Spleen (tissue), 11 donors: ENCODE measurements at regions not wholly inside any gene's neighbourhood (a gene's known extent, or its start where the extent isn't known, plus 50 kb on each side); places are given as distances from the start of the nearest gene placed in this dataset.

Experiments
- DNase-seq: peaks from one replicate; pipeline ENCODE4 v3.0.0-alpha.2; 2020
- H3K27ac ChIP-seq, 8 donors: fragments of 200-600 bp; sonication (generic) in 7 of 8; 1 replicate in 4 of 8; 2 replicates in 4 of 8; pipeline versions ENCODE4 v1.5.0 to v1.8.0; 2016 to 2021; ENCODE audit warnings: inconsistent platforms in 4 of 8, mild to moderate bottlenecking in 4 of 8, moderate library complexity in 1 of 8
- H3K27me3 ChIP-seq, 7 donors: fragments of 200-600 bp; sonication (generic) in 6 of 7; replicated peaks in 1 of 7; 1 replicate in 4 of 7; 2 replicates in 3 of 7; pipeline versions ENCODE4 v1.5.0 to v1.8.0; 2016 to 2021; ENCODE audit warnings: inconsistent platforms in 3 of 7, mild to moderate bottlenecking in 1 of 7
- H3K36me3 ChIP-seq, 6 donors: fragments of 200-600 bp; sonication (generic) in 5 of 6; 1 replicate in 4 of 6; 2 replicates in 2 of 6; pipeline versions ENCODE4 v1.5.0 to v1.8.0; 2016 to 2021; ENCODE audit warnings: inconsistent platforms in 2 of 6
- H3K4me1 ChIP-seq, 6 donors: fragments of 200-600 bp; sonication (generic) in 5 of 6; 1 replicate in 3 of 6; 2 replicates in 3 of 6; pipeline versions ENCODE4 v1.5.0 to v1.8.0; 2016 to 2021; ENCODE audit warnings: inconsistent platforms in 3 of 6
- H3K4me3 ChIP-seq, 8 donors: fragments of 200-600 bp; sonication (generic) in 7 of 8; 1 replicate in 4 of 8; 2 replicates in 4 of 8; pipeline versions ENCODE4 v1.5.0 to v1.8.0; 2016 to 2021; ENCODE audit warnings: inconsistent platforms in 4 of 8, mild to moderate bottlenecking in 4 of 8, moderate library complexity in 2 of 8
- H3K9me3 ChIP-seq, 8 donors: fragments of 200-600 bp; sonication (generic) in 7 of 8; 1 replicate in 4 of 8; 2 replicates in 4 of 8; pipeline versions ENCODE4 v1.5.0 to v1.8.0; 2016 to 2021; ENCODE audit warnings: inconsistent platforms in 4 of 8
- POLR2A ChIP-seq, 3 donors: fragments of 450-650 bp; IDR thresholded peaks; one replicate each; pipeline ENCODE4 v1.5.1; 2017; ENCODE audit warnings: antibody characterized with exemption in 3 of 3, mild to moderate bottlenecking in 1 of 3
- POLR2AphosphoS5 ChIP-seq, 3 donors: sonication (generic); formaldehyde crosslinking; IDR thresholded peaks; one replicate each; pipeline ENCODE4 v1.5.1; 2017; ENCODE audit warnings: antibody characterized with exemption in 3 of 3
- WGBS, 5 donors: extraction: QIAGEN DNeasy Blood & Tissue Kit in 3 of 5; methylation state at CpG; one replicate each; pipeline versions ENCODE4 v1.1.5 to v1.1.7; 2013 to 2018; 5-methylcytosine and 5-hydroxymethylcytosine counted together
- intact Hi-C: fragments of 100-400 bp; cut with DNase I; formaldehyde crosslinking; loops from one replicate; pipeline ENCODE4 v1.15.0; 2023; ENCODE audit warnings: low total_unique reads
- TF ChIP-seq, protein P1 (sequence below), 11 experiments: fragments of 200-600 bp in 7 of 11; fragments of 450-650 bp in 4 of 11; sonication (generic) in 4 of 11; IDR thresholded peaks in 8 of 11; conservative IDR thresholded peaks in 3 of 11; 1 replicate in 7 of 11; 2 replicates in 4 of 11; pipeline versions ENCODE4 v1.4.0 to v1.8.0; 2016 to 2021; ENCODE audit warnings: antibody characterized with exemption in 11 of 11, inconsistent platforms in 4 of 11, mild to moderate bottlenecking in 1 of 11
- donor health status: healthy with polysubstance abuse.
- donor health status: DM: no; HTN: no; CAD: no; lungs with moderate emphysema.
- donor health status: DM: no; HTN: no; CAD: no.
- donor health status: Bipolar disorder and iron deficiency.
- donor health status: healthy.
- donor health status: DM: no; HTN: no; CAD: no.
- donor health status: DM: yes; HTN: yes; CAD: no.

DNA sequence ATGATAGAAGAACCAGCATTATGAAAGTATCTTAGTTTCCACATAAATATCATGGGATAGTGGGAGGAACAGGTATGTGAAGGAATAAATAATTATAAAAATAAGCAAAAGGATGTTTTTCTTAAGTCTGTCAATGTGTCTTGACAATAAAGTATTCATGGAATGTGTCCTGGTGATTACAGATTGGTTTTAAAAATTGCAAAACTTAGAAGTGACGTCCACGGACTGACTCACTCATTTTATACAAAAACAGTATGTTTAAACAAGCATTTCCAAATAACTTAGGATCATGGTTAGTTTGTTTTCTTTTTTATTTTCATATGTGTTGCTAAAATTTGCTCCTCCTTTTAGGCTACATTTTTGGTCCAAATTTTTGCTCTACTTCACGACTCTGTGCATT lies 687.0 kb upstream of the NECTIN3 start:
- no peaks in the 10 kb centered on the region for H3K9me3 ChIP-seq
- intact Hi-C loops = no loop called here
- no peak overlapping the region for H3K27ac ChIP-seq
- H3K4me3 ChIP-seq = no peak overlapping the region
- TF ChIP-seq, protein P1, sequence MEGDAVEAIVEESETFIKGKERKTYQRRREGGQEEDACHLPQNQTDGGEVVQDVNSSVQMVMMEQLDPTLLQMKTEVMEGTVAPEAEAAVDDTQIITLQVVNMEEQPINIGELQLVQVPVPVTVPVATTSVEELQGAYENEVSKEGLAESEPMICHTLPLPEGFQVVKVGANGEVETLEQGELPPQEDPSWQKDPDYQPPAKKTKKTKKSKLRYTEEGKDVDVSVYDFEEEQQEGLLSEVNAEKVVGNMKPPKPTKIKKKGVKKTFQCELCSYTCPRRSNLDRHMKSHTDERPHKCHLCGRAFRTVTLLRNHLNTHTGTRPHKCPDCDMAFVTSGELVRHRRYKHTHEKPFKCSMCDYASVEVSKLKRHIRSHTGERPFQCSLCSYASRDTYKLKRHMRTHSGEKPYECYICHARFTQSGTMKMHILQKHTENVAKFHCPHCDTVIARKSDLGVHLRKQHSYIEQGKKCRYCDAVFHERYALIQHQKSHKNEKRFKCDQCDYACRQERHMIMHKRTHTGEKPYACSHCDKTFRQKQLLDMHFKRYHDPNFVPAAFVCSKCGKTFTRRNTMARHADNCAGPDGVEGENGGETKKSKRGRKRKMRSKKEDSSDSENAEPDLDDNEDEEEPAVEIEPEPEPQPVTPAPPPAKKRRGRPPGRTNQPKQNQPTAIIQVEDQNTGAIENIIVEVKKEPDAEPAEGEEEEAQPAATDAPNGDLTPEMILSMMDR (IDR thresholded peaks at IDR 0.05 in 8 of 11, conservative IDR thresholded peaks at IDR 0.05 in 3 of 11) = no peak
- TF ChIP-seq POLR2A (IDR thresholded peaks at IDR 0.05) = no peak
- no peaks in the 10 kb centered on the region for H3K4me1 ChIP-seq
- no peak for DNase-seq
- H3K27me3 ChIP-seq = no peaks in the 10 kb centered on the region
- 75 to 85% (median 83%) methylated on average over 3 of the region's 3 CpGs for WGBS, 5 donors
- no peaks in the 10 kb centered on the region for H3K36me3 ChIP-seq

DNA sequence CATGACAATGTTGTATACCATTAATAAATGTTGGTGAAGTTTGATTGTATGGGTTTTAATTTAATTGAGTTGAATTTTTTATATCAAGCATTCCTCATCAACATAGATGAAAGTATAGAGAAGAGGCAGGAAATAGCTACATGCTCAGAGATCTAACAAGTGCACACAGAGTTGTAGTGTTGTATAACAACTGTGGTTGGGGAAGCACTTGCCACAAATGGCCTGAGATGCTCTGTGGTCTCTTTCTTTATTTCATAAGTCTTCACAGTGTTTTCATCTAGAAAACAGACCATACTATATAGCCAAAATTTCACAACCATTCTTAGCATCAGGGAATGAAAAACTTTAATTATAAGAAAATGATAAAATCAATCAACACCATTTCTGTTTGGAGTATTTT lies 682.6 kb upstream of the NECTIN3 start:
- H3K4me1 ChIP-seq = no peaks in the 10 kb centered on the region
- H3K27ac ChIP-seq = no peak overlapping the region
- no peaks in the 10 kb centered on the region for H3K9me3 ChIP-seq
- no peaks in the 10 kb centered on the region for H3K36me3 ChIP-seq
- H3K27me3 ChIP-seq = no peaks in the 10 kb centered on the region
- TF ChIP-seq, protein P1 (IDR thresholded peaks at IDR 0.05 in 8 of 11, conservative IDR thresholded peaks at IDR 0.05 in 3 of 11) = no peak
- TF ChIP-seq POLR2AphosphoS5 (IDR thresholded peaks at IDR 0.05) (no peak), POLR2A (IDR thresholded peaks at IDR 0.05) (no peak)
- H3K4me3 ChIP-seq = no peak overlapping the region
- DNase-seq = no peak
- intact Hi-C loops = no loop called here

DNA sequence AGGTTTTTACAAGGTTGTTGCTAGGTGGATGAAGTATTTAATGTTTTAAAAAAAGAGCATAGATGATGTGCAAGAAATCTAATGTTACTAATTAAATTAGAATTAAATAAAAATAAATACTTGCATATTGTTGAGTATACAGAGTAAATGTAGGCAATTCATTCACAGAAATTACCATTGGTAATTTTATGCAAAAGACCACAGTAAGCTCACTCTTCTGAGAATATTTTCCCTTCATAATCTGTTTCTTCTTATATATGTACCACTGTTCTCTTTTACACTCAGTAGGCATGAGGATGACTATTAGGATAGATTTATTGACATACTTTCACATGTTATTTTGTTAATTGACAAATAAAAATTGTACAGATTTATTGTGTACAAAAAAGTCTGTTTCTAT lies 681.2 kb upstream of the NECTIN3 start:
- no peaks in the 10 kb centered on the region for H3K27me3 ChIP-seq
- H3K4me3 ChIP-seq = no peak overlapping the region
- H3K36me3 ChIP-seq = no peaks in the 10 kb centered on the region
- no peak for DNase-seq
- intact Hi-C loops = no loop called here
- no peak for TF ChIP-seq POLR2AphosphoS5 (IDR thresholded peaks at IDR 0.05)
- TF ChIP-seq, protein P1 (IDR thresholded peaks at IDR 0.05 in 8 of 11, conservative IDR thresholded peaks at IDR 0.05 in 3 of 11) = no peak
- TF ChIP-seq POLR2A (IDR thresholded peaks at IDR 0.05) = no peak
- no peak overlapping the region for H3K27ac ChIP-seq
- no peaks in the 10 kb centered on the region for H3K9me3 ChIP-seq
- no peaks in the 10 kb centered on the region for H3K4me1 ChIP-seq

DNA sequence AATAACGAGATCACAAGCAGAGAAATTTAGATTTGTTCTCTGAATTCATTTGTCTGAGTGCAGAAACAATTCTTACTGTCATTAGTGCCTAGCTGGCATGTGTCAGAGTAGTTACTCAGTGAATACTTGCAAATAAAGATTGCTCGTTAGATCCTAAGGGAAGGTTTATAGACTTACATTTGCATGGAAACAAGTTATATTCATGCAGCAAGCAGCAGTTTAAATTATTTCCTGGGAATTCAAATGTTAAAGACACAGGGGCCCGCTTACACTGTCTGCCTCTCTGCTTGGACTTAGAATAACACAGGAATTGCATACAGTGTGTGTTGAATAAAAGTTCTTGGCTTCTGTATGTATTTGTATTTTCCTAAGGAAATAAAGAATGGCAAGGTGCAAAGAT lies 680.6 kb upstream of the NECTIN3 start:
- WGBS, 5 donors = 42 to 70% (median 59%) methylated on average over 3 of the region's 3 CpGs
- TF ChIP-seq POLR2AphosphoS5 (IDR thresholded peaks at IDR 0.05) (no peak), POLR2A (IDR thresholded peaks at IDR 0.05) (no peak)
- TF ChIP-seq, protein P1 (IDR thresholded peaks at IDR 0.05 in 8 of 11, conservative IDR thresholded peaks at IDR 0.05 in 3 of 11) = no peak
- no peaks in the 10 kb centered on the region for H3K4me1 ChIP-seq
- intact Hi-C loops = no loop called here
- no peak for DNase-seq
- no peaks in the 10 kb centered on the region for H3K27me3 ChIP-seq
- no peak overlapping the region for H3K4me3 ChIP-seq
- no peaks in the 10 kb centered on the region for H3K9me3 ChIP-seq
- H3K27ac ChIP-seq = no peak overlapping the region
- H3K36me3 ChIP-seq = no peaks in the 10 kb centered on the region
